HCT116 (cell line): ENCODE measurements at regions not wholly inside any gene's neighbourhood (a gene's known extent, or its start where the extent isn't known, plus 50 kb on each side); places are given as distances from the start of the nearest gene placed in this dataset.

ENCODE experiments used
- ATAC-seq: fragments of 200-7000 bp; cut with Tn5 transposase; 2 replicates; pipeline ENCODE4 v1.9.1; 2020; ENCODE audit warnings: mild to moderate bottlenecking, moderate library complexity
- BruUV-seq: library from RNA; stranded (reverse); fragments of 400-500 nt; replicated peaks from 2 replicates; lab custom pipeline; 2021; lab: Mats Ljungman, UMichigan
- CTCF ChIA-PET: fragments of 300-600 bp; sonication (Branson Sonifier 250); formaldehyde crosslinking; loops from one replicate; lab custom pipeline; 2021; ENCODE audit warnings: antibody characterized with exemption; lab: Charles Lee
- POLR2A ChIA-PET: fragments of 300-600, 350-600 bp; sonication (Branson Sonifier 250); formaldehyde crosslinking; loops from one replicate; lab custom pipeline; 2021; ENCODE audit warnings: antibody characterized with exemption; lab: Charles Lee
- RAD21 ChIA-PET, 2 experiments: fragments of 300-600 bp; sonication (Branson Sonifier 250); formaldehyde crosslinking; loops; one replicate each; lab custom pipeline; 2023; ENCODE audit warnings: low total read pairs in 2 of 2; ENCODE audit not compliant: uncharacterized antibody in 2 of 2, unreplicated experiment in 2 of 2, low non-redundant PET in 1 of 2; lab: Charles Lee
- DNase-seq: peaks from one replicate; pipeline ENCODE4 v3.0.0-alpha.2; 2010; ENCODE audit warnings: low read depth, low spot score
- H2AFZ ChIP-seq: fragments of 200-600 bp; shearing (Covaris generic), sonication (generic); 2 replicates; pipeline ENCODE4 v1.6.1; 2017; ENCODE audit warnings: low read depth, mixed run types, mixed read lengths, antibody characterized with exemption, low read length; ENCODE audit not compliant: poor library complexity, severe bottlenecking
- H3K27ac ChIP-seq: 2 replicates; pipeline ENCODE4 v1.5.1; 2012; ENCODE audit warnings: low read depth, low read length
- H3K27me3 ChIP-seq: fragments of 200-600 bp; sonication (generic); 2 replicates; pipeline ENCODE4 v1.6.1; 2016; ENCODE audit warnings: mixed run types, low read length, mixed read lengths; ENCODE audit not compliant: insufficient read depth
- H3K36me3 ChIP-seq, 2 experiments: fragments of 200-500 bp in 1 of 2; fragments of 200-600 bp in 1 of 2; sonication (Bioruptor generic) in 1 of 2; sonication (generic) in 1 of 2; 2 replicates each; pipeline versions ENCODE4 v1.5.1 to v1.6.1; 2014 to 2016; ENCODE audit warnings: low read length in 2 of 2, inconsistent platforms in 1 of 2, mixed read lengths in 1 of 2, mixed run types in 1 of 2; ENCODE audit not compliant: insufficient read depth in 2 of 2, control insufficient read depth in 1 of 2
- H3K4me1 ChIP-seq, 2 experiments: fragments of 200-600 bp in 1 of 2; sonication (generic) in 1 of 2; 2 replicates each; pipeline versions ENCODE4 v1.5.1 to v1.6.1; 2012 to 2017; ENCODE audit warnings: low read length in 2 of 2, inconsistent platforms in 1 of 2, mild to moderate bottlenecking in 1 of 2, mixed read lengths in 1 of 2, mixed run types in 1 of 2, moderate library complexity in 1 of 2; ENCODE audit not compliant: insufficient read depth in 2 of 2, control insufficient read depth in 1 of 2
- H3K4me2 ChIP-seq: fragments of 200-600 bp; sonication (generic); 2 replicates; pipeline ENCODE4 v1.6.1; 2017; ENCODE audit warnings: mixed run types, low read length, mixed read lengths
- H3K4me3 ChIP-seq, 2 experiments: fragments of 200-600 bp in 1 of 2; sonication (generic) in 1 of 2; replicated peaks in 1 of 2; 2 replicates each; pipeline ENCODE4 v1.5.1; 2011 to 2016; ENCODE audit warnings: low read length in 2 of 2, control low read depth in 1 of 2, low read depth in 1 of 2, mild to moderate bottlenecking in 1 of 2, mixed read lengths in 1 of 2, mixed run types in 1 of 2
- H3K79me2 ChIP-seq: fragments of 200-600 bp; sonication (generic); 2 replicates; pipeline ENCODE4 v1.6.1; 2017; ENCODE audit warnings: mild to moderate bottlenecking, mixed run types, low read length, moderate library complexity, mixed read lengths; ENCODE audit not compliant: insufficient read depth
- H3K9ac ChIP-seq: fragments of 200-600 bp; sonication (generic); 2 replicates; pipeline ENCODE4 v1.6.1; 2016; ENCODE audit warnings: low read length, mixed read lengths
- H3K9me2 ChIP-seq: fragments of 200-600 bp; sonication (generic), shearing (Covaris generic); 2 replicates; pipeline ENCODE4 v1.6.1; 2017; ENCODE audit warnings: mixed run types, mild to moderate bottlenecking, moderate library complexity; ENCODE audit not compliant: insufficient read depth
- H3K9me3 ChIP-seq, 2 experiments: fragments of 200-500 bp in 1 of 2; fragments of 200-600 bp in 1 of 2; sonication (Bioruptor generic) in 1 of 2; sonication (generic) in 1 of 2; 2 replicates each; pipeline ENCODE4 v1.6.1; 2014 to 2017; ENCODE audit warnings: low read length in 2 of 2, mixed read lengths in 2 of 2, inconsistent platforms in 1 of 2, low read depth in 1 of 2, mild to moderate bottlenecking in 1 of 2, mixed run types in 1 of 2, moderate library complexity in 1 of 2; ENCODE audit not compliant: control insufficient read depth in 1 of 2, insufficient read depth in 1 of 2
- H4K20me1 ChIP-seq: fragments of 200-600 bp; sonication (generic), shearing (Covaris generic); 2 replicates; pipeline ENCODE4 v1.6.1; 2017; ENCODE audit warnings: mixed run types, mild to moderate bottlenecking, moderate library complexity; ENCODE audit not compliant: insufficient read depth
- CBX3 ChIP-seq: IDR thresholded peaks from 2 replicates; pipeline ENCODE4 v1.6.1; 2012; ENCODE audit warnings: low read depth
- EGR1 ChIP-seq: IDR thresholded peaks from 2 replicates; pipeline ENCODE4 v1.6.1; 2012; ENCODE audit warnings: low read depth
- EZH2phosphoT487 ChIP-seq: fragments of 200-600 bp; IDR thresholded peaks from 2 replicates; pipeline ENCODE4 v1.6.1; 2018; ENCODE audit warnings: antibody characterized with exemption, borderline replicate concordance
- JUND ChIP-seq: IDR thresholded peaks from 2 replicates; pipeline ENCODE4 v1.6.1; 2012
- POLR2A ChIP-seq: IDR thresholded peaks from 2 replicates; pipeline ENCODE4 v1.7.0; 2011; ENCODE audit warnings: borderline replicate concordance; ENCODE audit not compliant: insufficient read depth, insufficient read length; ENCODE audit errors: extremely low read depth
- RAD21 ChIP-seq: IDR thresholded peaks from 2 replicates; pipeline ENCODE4 v1.6.1; 2012; ENCODE audit warnings: low read depth, mild to moderate bottlenecking
- REST ChIP-seq: IDR thresholded peaks from 2 replicates; pipeline ENCODE4 v1.6.1; 2012; ENCODE audit warnings: low read depth
- SIN3A ChIP-seq: IDR thresholded peaks from 2 replicates; pipeline ENCODE4 v1.6.1; 2012; ENCODE audit warnings: low read depth
- SP1 ChIP-seq: IDR thresholded peaks from 2 replicates; pipeline ENCODE4 v1.6.1; 2012; ENCODE audit warnings: low read depth
- SRF ChIP-seq: IDR thresholded peaks from 2 replicates; pipeline ENCODE4 v1.6.1; 2012; ENCODE audit warnings: low read depth
- TCF7L2 ChIP-seq: IDR thresholded peaks from 2 replicates; pipeline ENCODE4 v1.7.0; 2011; ENCODE audit warnings: borderline replicate concordance, inconsistent platforms; ENCODE audit not compliant: insufficient read depth, insufficient read length; ENCODE audit errors: extremely low read depth
- ZBTB33 ChIP-seq: IDR thresholded peaks from 2 replicates; pipeline ENCODE4 v1.6.1; 2011; ENCODE audit warnings: mild to moderate bottlenecking, low read length, moderate library complexity; ENCODE audit not compliant: insufficient replicate concordance; ENCODE audit errors: extremely low read depth
- intact Hi-C: fragments of 100-400 bp; cut with micrococcal nuclease; formaldehyde crosslinking; loops from 2 replicates; pipeline ENCODE4 v1.10.0; 2022
- TF ChIP-seq, protein P1 (sequence below), 3 experiments: fragments of 200-600 bp in 1 of 3; sonication (generic) in 1 of 3; IDR thresholded peaks in 2 of 3; conservative IDR thresholded peaks in 1 of 3; 2 replicates each; pipeline ENCODE4 v1.5.1; 2012 to 2017; ENCODE audit warnings: low read depth in 2 of 3, low read length in 2 of 3, antibody characterized with exemption in 1 of 3, borderline replicate concordance in 1 of 3, control low read depth in 1 of 3, mild to moderate bottlenecking in 1 of 3, mixed read lengths in 1 of 3, mixed run types in 1 of 3, moderate library complexity in 1 of 3; ENCODE audit not compliant: insufficient read depth in 1 of 3
- TF ChIP-seq, protein P2 (sequence below): IDR thresholded peaks from 2 replicates; pipeline ENCODE4 v1.6.1; 2012

- RAD21 ChIA-PET = no interaction called here
- CTCF ChIA-PET = no interaction called here
- no peak overlapping the region for H2AFZ ChIP-seq
- no peaks in the 10 kb centered on the region for H3K79me2 ChIP-seq
- TF ChIP-seq SP1 = no peak
- TF ChIP-seq EZH2phosphoT487 = no peak
- TF ChIP-seq, protein P1, sequence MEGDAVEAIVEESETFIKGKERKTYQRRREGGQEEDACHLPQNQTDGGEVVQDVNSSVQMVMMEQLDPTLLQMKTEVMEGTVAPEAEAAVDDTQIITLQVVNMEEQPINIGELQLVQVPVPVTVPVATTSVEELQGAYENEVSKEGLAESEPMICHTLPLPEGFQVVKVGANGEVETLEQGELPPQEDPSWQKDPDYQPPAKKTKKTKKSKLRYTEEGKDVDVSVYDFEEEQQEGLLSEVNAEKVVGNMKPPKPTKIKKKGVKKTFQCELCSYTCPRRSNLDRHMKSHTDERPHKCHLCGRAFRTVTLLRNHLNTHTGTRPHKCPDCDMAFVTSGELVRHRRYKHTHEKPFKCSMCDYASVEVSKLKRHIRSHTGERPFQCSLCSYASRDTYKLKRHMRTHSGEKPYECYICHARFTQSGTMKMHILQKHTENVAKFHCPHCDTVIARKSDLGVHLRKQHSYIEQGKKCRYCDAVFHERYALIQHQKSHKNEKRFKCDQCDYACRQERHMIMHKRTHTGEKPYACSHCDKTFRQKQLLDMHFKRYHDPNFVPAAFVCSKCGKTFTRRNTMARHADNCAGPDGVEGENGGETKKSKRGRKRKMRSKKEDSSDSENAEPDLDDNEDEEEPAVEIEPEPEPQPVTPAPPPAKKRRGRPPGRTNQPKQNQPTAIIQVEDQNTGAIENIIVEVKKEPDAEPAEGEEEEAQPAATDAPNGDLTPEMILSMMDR (IDR thresholded peaks at IDR 0.05 in 2 of 3, conservative IDR thresholded peaks at IDR 0.05 in 1 of 3; ENCODE audit: borderline replicate concordance in 1 of 3, insufficient read depth in 1 of 3, low read depth in 2 of 3, low read length in 2 of 3) = no peak
- no peak for TF ChIP-seq POLR2A
- no peak for TF ChIP-seq EGR1
- TF ChIP-seq CBX3 = no peak
- TF ChIP-seq SIN3A = no peak
- TF ChIP-seq, protein P2, sequence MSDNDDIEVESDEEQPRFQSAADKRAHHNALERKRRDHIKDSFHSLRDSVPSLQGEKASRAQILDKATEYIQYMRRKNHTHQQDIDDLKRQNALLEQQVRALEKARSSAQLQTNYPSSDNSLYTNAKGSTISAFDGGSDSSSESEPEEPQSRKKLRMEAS = no peak
- no peak for TF ChIP-seq REST
- TF ChIP-seq TCF7L2 = no peak
- TF ChIP-seq JUND = no peak
- no peak for TF ChIP-seq RAD21
- TF ChIP-seq ZBTB33 = no peak
- no peak for TF ChIP-seq SRF
- no peak overlapping the region for H3K9ac ChIP-seq
- POLR2A ChIA-PET = no interaction called here
- DNase-seq = no peak
- no peak overlapping the region for H3K4me3 ChIP-seq
- no peaks in the 10 kb centered on the region for H3K4me1 ChIP-seq
- no peaks in the 10 kb centered on the region for H3K36me3 ChIP-seq
- no TSS peak for BruUV-seq
- peaks cover 0 to 23% of the 10 kb centered on the region in 2 experiments; a peak in 2 of 4 replicates for H3K9me3 ChIP-seq
- H3K27me3 ChIP-seq = no peaks in the 10 kb centered on the region
- ATAC-seq = no peak
- intact Hi-C loops = no loop called here
- no peaks in the 10 kb centered on the region for H3K9me2 ChIP-seq
- H3K4me2 ChIP-seq = no peak overlapping the region
- no peak overlapping the region for H3K27ac ChIP-seq
- H4K20me1 ChIP-seq = no peaks in the 10 kb centered on the region
Measured at GRCh38 chr16:63744077-63744874, 1377.6 kb downstream of the CDH11 start.
